H9 (cell line): ENCODE measurements at regions not wholly inside any gene's neighbourhood (a gene's known extent, or its start where the extent isn't known, plus 50 kb on each side); places are given as distances from the start of the nearest gene placed in this dataset.

Experiments used
- DNase-seq: peaks from one replicate; pipeline ENCODE4 v3.0.0-alpha.2; 2017
- H2AFZ ChIP-seq: one replicate; pipeline ENCODE4 v1.6.1; 2013; ENCODE audit warnings: mild to moderate bottlenecking, low read length, control low read depth, moderate library complexity
- H2AK5ac ChIP-seq: 2 replicates; pipeline ENCODE4 v1.6.1; 2013; ENCODE audit warnings: low read length, control low read depth, mixed read lengths; ENCODE audit not compliant: insufficient read length
- H2BK120ac ChIP-seq: one replicate; pipeline ENCODE4 v1.6.1; 2013; ENCODE audit warnings: low read depth, mild to moderate bottlenecking, low read length, control low read depth, inconsistent platforms; ENCODE audit not compliant: poor library complexity, severe bottlenecking
- H2BK12ac ChIP-seq: 2 replicates; pipeline ENCODE4 v1.6.1; 2013; ENCODE audit warnings: low read length, control low read depth, mixed read lengths, low read depth; ENCODE audit not compliant: insufficient read length
- H2BK15ac ChIP-seq: 2 replicates; pipeline ENCODE4 v1.6.1; 2013; ENCODE audit warnings: low read depth, low read length, control low read depth
- H2BK20ac ChIP-seq: one replicate; pipeline ENCODE4 v1.6.1; 2013; ENCODE audit warnings: low read depth, mild to moderate bottlenecking, low read length, control low read depth, inconsistent platforms; ENCODE audit not compliant: poor library complexity, severe bottlenecking
- H2BK5ac ChIP-seq: 2 replicates; pipeline ENCODE4 v1.6.1; 2013; ENCODE audit warnings: low read length, control low read depth, mixed read lengths; ENCODE audit not compliant: insufficient read length
- H3K14ac ChIP-seq: 2 replicates; pipeline ENCODE4 v1.6.1; 2013; ENCODE audit warnings: low read length, control low read depth; ENCODE audit not compliant: insufficient read depth
- H3K18ac ChIP-seq: 2 replicates; pipeline ENCODE4 v1.6.1; 2013; ENCODE audit warnings: low read depth, mild to moderate bottlenecking, mixed read lengths, low read length, control low read depth; ENCODE audit not compliant: insufficient read length
- H3K23ac ChIP-seq: 2 replicates; pipeline ENCODE4 v1.6.1; 2013; ENCODE audit warnings: low read length, control low read depth, mixed read lengths, low read depth; ENCODE audit not compliant: insufficient read length
- H3K23me2 ChIP-seq: 2 replicates; pipeline ENCODE4 v1.6.1; 2013; ENCODE audit warnings: low read depth, mild to moderate bottlenecking, mixed read lengths, low read length, control low read depth; ENCODE audit not compliant: insufficient read length, poor library complexity, severe bottlenecking
- H3K27ac ChIP-seq: 2 replicates; pipeline ENCODE4 v1.5.1; 2013; ENCODE audit warnings: low read length, control low read depth, mixed read lengths, low read depth; ENCODE audit not compliant: insufficient read length
- H3K27me3 ChIP-seq: 2 replicates; pipeline ENCODE4 v1.6.1; 2013; ENCODE audit warnings: low read length, control low read depth, inconsistent platforms; ENCODE audit not compliant: insufficient read depth
- H3K4ac ChIP-seq: 2 replicates; pipeline ENCODE4 v1.6.1; 2013; ENCODE audit warnings: low read depth, mild to moderate bottlenecking, control low read depth, inconsistent platforms, low read length, moderate library complexity
- H3K4me1 ChIP-seq: 2 replicates; pipeline ENCODE4 v1.6.1; 2013; ENCODE audit warnings: low read length, control low read depth, inconsistent platforms; ENCODE audit not compliant: insufficient read depth
- H3K4me2 ChIP-seq: 2 replicates; pipeline ENCODE4 v1.6.1; 2013; ENCODE audit warnings: low read length, control low read depth, mixed read lengths; ENCODE audit not compliant: insufficient read length, insufficient read depth
- H3K56ac ChIP-seq: 2 replicates; pipeline ENCODE4 v1.6.1; 2013; ENCODE audit warnings: low read depth, mild to moderate bottlenecking, mixed read lengths, low read length, control low read depth; ENCODE audit not compliant: insufficient read length
- H3K79me1 ChIP-seq: 2 replicates; pipeline ENCODE4 v1.6.1; 2013; ENCODE audit warnings: low read depth, mild to moderate bottlenecking, moderate library complexity, low read length, control low read depth, inconsistent platforms; ENCODE audit not compliant: insufficient read depth, poor library complexity, severe bottlenecking
- H3K79me2 ChIP-seq: 2 replicates; pipeline ENCODE4 v1.6.1; 2013; ENCODE audit warnings: low read length, control low read depth, inconsistent platforms; ENCODE audit not compliant: insufficient read depth
- H3K9ac ChIP-seq: 2 replicates; pipeline ENCODE4 v1.6.1; 2013; ENCODE audit warnings: low read length, control low read depth, mixed read lengths; ENCODE audit not compliant: insufficient read length; ENCODE audit errors: extremely low read depth
- H3K9me3 ChIP-seq: one replicate; pipeline ENCODE4 v1.6.1; 2013; ENCODE audit warnings: low read depth, low read length, inconsistent platforms; ENCODE audit not compliant: control insufficient read depth
- H3T11ph ChIP-seq: one replicate; pipeline ENCODE4 v1.6.1; 2013; ENCODE audit warnings: mild to moderate bottlenecking, low read length, control low read depth, inconsistent platforms
- H4K20me1 ChIP-seq: one replicate; pipeline ENCODE4 v1.6.1; 2013; ENCODE audit not compliant: control insufficient read depth, insufficient read length, insufficient read depth
- H4K5ac ChIP-seq: 2 replicates; pipeline ENCODE4 v1.6.1; 2013; ENCODE audit warnings: low read depth, mild to moderate bottlenecking, mixed read lengths, low read length, control low read depth; ENCODE audit not compliant: insufficient read length
- H4K8ac ChIP-seq: replicated peaks from 2 replicates; pipeline ENCODE4 v1.6.1; 2013; ENCODE audit warnings: low read length, control low read depth, mixed read lengths, low read depth; ENCODE audit not compliant: insufficient read length
- H4K91ac ChIP-seq: 2 replicates; pipeline ENCODE4 v1.6.1; 2013; ENCODE audit warnings: low read depth, mild to moderate bottlenecking, moderate library complexity, mixed read lengths, low read length, control low read depth; ENCODE audit not compliant: insufficient read length
- H3K27ac Mint-ChIP-seq, 3 experiments: 2 replicates in 2 of 3; 3 replicates in 1 of 3; pipeline ENCODE4 v1.8.0; 2020 to 2021; ENCODE audit warnings: mixed read lengths in 3 of 3, mild to moderate bottlenecking in 1 of 3, moderate library complexity in 1 of 3
- H3K27me3 Mint-ChIP-seq: 2 replicates; pipeline ENCODE4 v1.8.0; 2021; ENCODE audit warnings: low read depth, mild to moderate bottlenecking, moderate library complexity, mixed read lengths
- H3K36me3 Mint-ChIP-seq, 3 experiments: 2 replicates in 2 of 3; 3 replicates in 1 of 3; pipeline ENCODE4 v1.8.0; 2020 to 2021; ENCODE audit warnings: low read depth in 3 of 3, mixed read lengths in 3 of 3; ENCODE audit not compliant: insufficient read depth in 1 of 3
- H3K4me1 Mint-ChIP-seq, 2 experiments: 2 replicates each; pipeline ENCODE4 v1.8.0; 2020; ENCODE audit warnings: mixed read lengths in 2 of 2
- H3K4me3 Mint-ChIP-seq, 2 experiments: 2 replicates in 1 of 2; 3 replicates in 1 of 2; pipeline ENCODE4 v1.8.0; 2020 to 2021; ENCODE audit warnings: mild to moderate bottlenecking in 2 of 2, mixed read lengths in 2 of 2, moderate library complexity in 1 of 2
- H3K9me3 Mint-ChIP-seq, 2 experiments: 2 replicates in 1 of 2; 3 replicates in 1 of 2; pipeline ENCODE4 v1.8.0; 2020; ENCODE audit warnings: mild to moderate bottlenecking in 2 of 2, mixed read lengths in 2 of 2, moderate library complexity in 1 of 2
- CTCF ChIP-seq: fragments of 200-600 bp; sonication (generic); conservative IDR thresholded peaks from 3 replicates; pipeline ENCODE4 v1.8.0; 2021; ENCODE audit warnings: antibody characterized with exemption, mild to moderate bottlenecking
- WGBS: extraction: QIAGEN DNeasy Blood & Tissue Kit; methylation state at CpG from one replicate; pipeline ENCODE4 v1.1.7; 2013; ENCODE audit warnings: missing lambda C conversion rate, low lambda C conversion rate, mixed read lengths; ENCODE audit not compliant: insufficient read length; ENCODE audit errors: extremely low coverage; 5-methylcytosine and 5-hydroxymethylcytosine counted together

DNA sequence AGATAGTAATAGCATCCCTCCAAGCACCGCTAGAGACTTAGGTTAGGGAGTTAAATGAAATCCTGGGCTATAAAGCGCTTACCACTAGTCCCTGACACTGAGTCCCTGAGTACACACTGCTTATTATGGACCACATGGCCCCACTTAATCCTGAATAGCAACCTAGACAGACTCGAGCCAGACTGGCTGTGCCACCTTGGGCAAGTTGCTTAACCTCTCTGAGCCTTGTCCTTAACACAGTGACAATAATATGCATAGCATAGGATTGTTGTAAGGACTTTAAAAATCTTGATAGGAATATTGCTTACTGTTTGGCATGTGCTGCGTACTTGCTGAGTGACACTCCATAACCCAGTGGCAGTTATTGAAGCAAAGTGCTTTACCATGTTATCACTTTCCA lies 125.6 kb upstream of the SASH1 start:
- Histone ChIP-seq H2AFZ (no peak overlapping the region), H2BK15ac (no peak overlapping the region), H3T11ph (no peak overlapping the region), H3K27ac (no peak overlapping the region), H3K27me3 (no peaks in the 10 kb centered on the region), H2BK5ac (no peak overlapping the region), H4K91ac (no peak overlapping the region), H3K18ac (no peak overlapping the region), H3K79me2 (no peaks in the 10 kb centered on the region), H3K79me1 (no peaks in the 10 kb centered on the region), H3K14ac (no peak overlapping the region), H2BK120ac (no peak overlapping the region), H3K23me2 (no peaks in the 10 kb centered on the region), H3K23ac (no peak overlapping the region), H3K4ac (no peak overlapping the region), H2BK20ac (no peak overlapping the region), H3K4me2 (no peak overlapping the region), H4K20me1 (no peaks in the 10 kb centered on the region), H2AK5ac (no peak overlapping the region), H4K5ac (no peak overlapping the region), H3K9me3 (no peaks in the 10 kb centered on the region), H2BK12ac (no peak overlapping the region), H3K56ac (no peak overlapping the region), H3K4me1 (peaks cover 3% of the 10 kb centered on the region; the same call in 1 of the 2 replicates), H3K9ac (no peak overlapping the region), H4K8ac (no peak overlapping the region)
- H3K4me3 Mint-ChIP-seq: no peak overlapping the region
- H3K27me3 Mint-ChIP-seq: no peaks in the 10 kb centered on the region
- H3K27ac Mint-ChIP-seq: no peak overlapping the region
- DNase-seq: no peak
- no peak for TF ChIP-seq CTCF
- peaks cover 12 to 16% of the 10 kb centered on the region in 2 experiments for H3K4me1 Mint-ChIP-seq
- H3K36me3 Mint-ChIP-seq: no peaks in the 10 kb centered on the region
- H3K9me3 Mint-ChIP-seq: no peaks in the 10 kb centered on the region
- WGBS: no CpG with 5 or more reads among the region's 4 CpGs
